HepG2 (cell line): ENCODE measurements at regions not wholly inside any gene's neighbourhood (a gene's known extent, or its start where the extent isn't known, plus 50 kb on each side); places are given as distances from the start of the nearest gene placed in this dataset.

Experiments
- ATAC-seq: fragments of 200-7000 bp; cut with Tn5 transposase; 3 replicates; pipeline ENCODE4 v1.9.1; 2020; ENCODE audit warnings: mild to moderate bottlenecking, moderate library complexity
- BruUV-seq: library from RNA; stranded (reverse); fragments of 400-500 nt; replicated peaks from 2 replicates; lab custom pipeline; 2021; lab: Mats Ljungman, UMichigan
- CTCF ChIA-PET: fragments of 300-600 bp; formaldehyde crosslinking; extraction: SDS; loops from one replicate; lab custom pipeline; 2021; ENCODE audit warnings: low total read pairs, inconsistent platforms, low intra/inter-chr PET ratio; lab: Yijun Ruan, JAX
- POLR2A ChIA-PET: fragments of 350-600 bp; sonication (Branson Sonifier 250); formaldehyde crosslinking; loops from one replicate; lab custom pipeline; 2020; ENCODE audit warnings: antibody characterized with exemption, inconsistent platforms; lab: Yijun Ruan, JAX
- DNase-seq: peaks from one replicate; pipeline ENCODE4 v3.0.0-alpha.2; 2015; ENCODE audit warnings: low spot score
- FAIRE-seq: peaks from 3 replicates; lab custom pipeline; 2011; peaks lifted over from hg19 to GRCh38; lab: Jason Lieb, UNC
- H2AFZ ChIP-seq: one replicate; pipeline ENCODE4 v1.6.1; 2011; ENCODE audit warnings: low read length, inconsistent platforms
- H3K27ac ChIP-seq: fragments of 300-600 bp; 3 replicates; pipeline ENCODE4 v1.8.0; 2011; ENCODE audit warnings: mixed run types, mild to moderate bottlenecking, mixed read lengths, low read length, inconsistent platforms; ENCODE audit not compliant: insufficient read depth; ENCODE audit errors: extremely low read length
- H3K27me3 ChIP-seq, 2 experiments: fragments of 200-600 bp in 1 of 2; 2 replicates in 1 of 2; 3 replicates in 1 of 2; pipeline versions ENCODE4 v1.6.0 to v1.8.0; 2011; ENCODE audit warnings: low read length in 2 of 2, mild to moderate bottlenecking in 2 of 2, moderate library complexity in 2 of 2, inconsistent platforms in 1 of 2; ENCODE audit not compliant: insufficient read depth in 2 of 2, control insufficient read depth in 1 of 2
- H3K36me3 ChIP-seq, 2 experiments: fragments of 200-600 bp in 1 of 2; replicated peaks in 1 of 2; 2 replicates in 1 of 2; 3 replicates in 1 of 2; pipeline versions ENCODE4 v1.5.1 to v1.8.0; 2011; ENCODE audit warnings: low read length in 2 of 2, inconsistent platforms in 1 of 2; ENCODE audit not compliant: insufficient read depth in 2 of 2, control insufficient read depth in 1 of 2
- H3K4me1 ChIP-seq: 2 replicates; pipeline ENCODE4 v1.5.1; 2012; ENCODE audit warnings: low read length, inconsistent platforms; ENCODE audit not compliant: insufficient read depth
- H3K4me2 ChIP-seq: 2 replicates; pipeline ENCODE4 v1.6.0; 2011; ENCODE audit warnings: low read depth, low read length, inconsistent platforms
- H3K4me3 ChIP-seq, 3 experiments: fragments of 200-600 bp in 1 of 3; sonication (generic), shearing (Covaris generic) in 1 of 3; replicated peaks in 1 of 3; 2 replicates each; pipeline ENCODE4 v1.5.1; 2011 to 2016; ENCODE audit warnings: low read length in 3 of 3, inconsistent platforms in 2 of 3, low read depth in 2 of 3, mild to moderate bottlenecking in 2 of 3, control low read depth in 1 of 3, mixed read lengths in 1 of 3; ENCODE audit not compliant: insufficient read depth in 1 of 3
- H3K79me2 ChIP-seq: one replicate; pipeline ENCODE4 v1.6.1; 2011; ENCODE audit warnings: low read length, inconsistent platforms; ENCODE audit not compliant: insufficient read depth
- H3K9ac ChIP-seq: 2 replicates; pipeline ENCODE4 v1.6.0; 2011; ENCODE audit warnings: mild to moderate bottlenecking, low read depth, low read length, inconsistent platforms; ENCODE audit not compliant: insufficient read depth
- H3K9me3 ChIP-seq: 2 replicates; pipeline ENCODE4 v1.5.1; 2012; ENCODE audit warnings: mild to moderate bottlenecking, low read length
- H4K20me1 ChIP-seq: 2 replicates; pipeline ENCODE4 v1.6.0; 2011; ENCODE audit warnings: inconsistent platforms, mild to moderate bottlenecking, low read length, moderate library complexity; ENCODE audit not compliant: insufficient read depth
- ARNT2 ChIP-seq: sonication (generic); formaldehyde crosslinking; IDR thresholded peaks from 2 replicates; pipeline ENCODE4 v1.8.0; 2022; ENCODE audit warnings: mild to moderate bottlenecking, low read depth, missing genetic modification reagents, moderate library complexity
- CTCF ChIP-seq: sonication (generic); formaldehyde crosslinking; IDR thresholded peaks from 2 replicates; pipeline ENCODE4 v1.5.0; 2020; ENCODE audit warnings: mild to moderate bottlenecking, missing genetic modification reagents, moderate library complexity
- SSRP1 ChIP-seq: IDR thresholded peaks from 2 replicates; pipeline ENCODE4 v1.6.1; 2016; ENCODE audit warnings: control low read depth
- STAG1 ChIP-seq: sonication (generic); formaldehyde crosslinking; IDR thresholded peaks from 2 replicates; pipeline ENCODE4 v1.4.0; 2020; ENCODE audit warnings: missing genetic modification reagents
- THAP7 ChIP-seq: sonication (generic); formaldehyde crosslinking; IDR thresholded peaks from 2 replicates; pipeline ENCODE4 v1.8.1; 2023; ENCODE audit warnings: mild to moderate bottlenecking, missing genetic modification reagents
- ZNF205 ChIP-seq: IDR thresholded peaks from 2 replicates; pipeline ENCODE4 v1.6.1; 2018; ENCODE audit warnings: missing biosample characterization, missing genetic modification reagents
- ZNF354B ChIP-seq: sonication (generic); formaldehyde crosslinking; IDR thresholded peaks from 2 replicates; pipeline ENCODE4 v1.8.0; 2022; ENCODE audit warnings: mild to moderate bottlenecking, missing genetic modification reagents
- ZNF441 ChIP-seq: sonication (generic); formaldehyde crosslinking; IDR thresholded peaks from 2 replicates; pipeline ENCODE4 v1.7.0; 2021; ENCODE audit warnings: missing genetic modification reagents, borderline replicate concordance
- ZNF503 ChIP-seq: sonication (generic); formaldehyde crosslinking; IDR thresholded peaks from 2 replicates; pipeline ENCODE4 v1.4.0; 2020; ENCODE audit warnings: missing genetic modification reagents
- WGBS: methylation state at CpG from one replicate; pipeline ENCODE4 v1.1.6; 2017; ENCODE audit warnings: low lambda C conversion rate; 5-methylcytosine and 5-hydroxymethylcytosine counted together
- in situ Hi-C: cut with HindIII; loops from 2 replicates; pipeline ENCODE4 v1.10.0; 2017; ENCODE audit warnings: low pct_unique_long_range_greater_than_20kb; ENCODE audit not compliant: extremely low pct_ligation_motif_present
- intact Hi-C: fragments of 100-400 bp; cut with micrococcal nuclease; formaldehyde crosslinking; loops from one replicate; pipeline ENCODE4 v1.10.0; 2022; ENCODE audit not compliant: unreplicated experiment
- TF ChIP-seq, protein P1 (sequence below): sonication (generic); formaldehyde crosslinking; IDR thresholded peaks from 2 replicates; pipeline ENCODE4; 2020; ENCODE audit warnings: missing genetic modification reagents, mild to moderate bottlenecking, borderline replicate concordance
- TF ChIP-seq, protein P2 (sequence below): sonication (generic); formaldehyde crosslinking; IDR thresholded peaks from 2 replicates; pipeline ENCODE4 v1.5.0; 2020; ENCODE audit warnings: mild to moderate bottlenecking, low read depth, missing genetic modification reagents, borderline replicate concordance

- TF ChIP-seq, protein P1, sequence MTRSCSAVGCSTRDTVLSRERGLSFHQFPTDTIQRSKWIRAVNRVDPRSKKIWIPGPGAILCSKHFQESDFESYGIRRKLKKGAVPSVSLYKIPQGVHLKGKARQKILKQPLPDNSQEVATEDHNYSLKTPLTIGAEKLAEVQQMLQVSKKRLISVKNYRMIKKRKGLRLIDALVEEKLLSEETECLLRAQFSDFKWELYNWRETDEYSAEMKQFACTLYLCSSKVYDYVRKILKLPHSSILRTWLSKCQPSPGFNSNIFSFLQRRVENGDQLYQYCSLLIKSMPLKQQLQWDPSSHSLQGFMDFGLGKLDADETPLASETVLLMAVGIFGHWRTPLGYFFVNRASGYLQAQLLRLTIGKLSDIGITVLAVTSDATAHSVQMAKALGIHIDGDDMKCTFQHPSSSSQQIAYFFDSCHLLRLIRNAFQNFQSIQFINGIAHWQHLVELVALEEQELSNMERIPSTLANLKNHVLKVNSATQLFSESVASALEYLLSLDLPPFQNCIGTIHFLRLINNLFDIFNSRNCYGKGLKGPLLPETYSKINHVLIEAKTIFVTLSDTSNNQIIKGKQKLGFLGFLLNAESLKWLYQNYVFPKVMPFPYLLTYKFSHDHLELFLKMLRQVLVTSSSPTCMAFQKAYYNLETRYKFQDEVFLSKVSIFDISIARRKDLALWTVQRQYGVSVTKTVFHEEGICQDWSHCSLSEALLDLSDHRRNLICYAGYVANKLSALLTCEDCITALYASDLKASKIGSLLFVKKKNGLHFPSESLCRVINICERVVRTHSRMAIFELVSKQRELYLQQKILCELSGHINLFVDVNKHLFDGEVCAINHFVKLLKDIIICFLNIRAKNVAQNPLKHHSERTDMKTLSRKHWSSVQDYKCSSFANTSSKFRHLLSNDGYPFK = no peak
- TF ChIP-seq ZNF441 (CRISPR knock-in tag) (no peak), ZNF503 (CRISPR knock-in tag) (no peak)
Measured at GRCh38 chr18:1658908-1659566, 754.4 kb downstream of the ADCYAP1 start (continued).

DNA sequence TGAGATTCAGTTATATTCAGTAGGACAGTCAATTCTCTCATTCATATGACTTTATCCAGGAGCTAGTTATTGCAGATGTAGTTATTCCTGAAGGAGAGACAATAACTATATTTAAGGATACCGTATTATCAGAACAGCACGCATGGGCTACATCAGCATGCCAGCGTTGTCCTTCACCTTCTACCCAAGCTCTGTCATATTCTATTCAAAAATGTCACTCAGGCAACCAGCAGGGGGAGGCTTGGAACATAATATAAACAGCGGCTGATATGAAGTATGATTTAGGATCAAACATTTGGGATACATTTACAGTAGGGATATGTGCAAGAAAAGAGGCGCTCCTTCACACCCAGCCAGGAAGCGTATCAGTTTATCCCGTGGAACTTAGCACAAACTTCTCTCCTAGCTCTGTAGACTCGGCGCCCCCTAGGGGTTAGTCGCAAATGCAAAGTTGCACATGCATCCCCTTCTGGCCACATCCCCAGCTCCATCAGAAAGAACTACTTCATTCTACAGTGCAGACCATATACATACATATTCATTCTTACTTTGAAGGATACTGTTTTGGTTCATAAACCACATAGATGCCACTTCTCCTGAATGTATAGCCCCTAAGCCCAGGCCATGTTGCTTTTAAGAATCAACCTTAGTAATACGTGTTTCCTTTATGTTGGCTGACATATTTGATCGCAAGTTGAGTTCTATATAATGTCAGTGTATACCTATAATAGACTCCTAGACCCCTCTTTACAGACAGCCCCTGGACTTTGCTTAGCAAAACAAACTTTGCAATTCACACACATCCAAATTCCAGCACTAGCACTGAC lies 759.4 kb downstream of the ADCYAP1 start:
- DNase-seq = peak; percentile 44
- Histone ChIP-seq H3K79me2 (no peaks in the 10 kb centered on the region), H3K4me1 (no peaks in the 10 kb centered on the region), H2AFZ (no peak overlapping the region), H3K4me2 (no peak overlapping the region), H3K27me3 (no peaks in the 10 kb centered on the region), H3K36me3 (no peaks in the 10 kb centered on the region), H3K9ac (no peak overlapping the region), H3K27ac (no peak overlapping the region), H3K9me3 (no peaks in the 10 kb centered on the region), H4K20me1 (no peaks in the 10 kb centered on the region), H3K4me3 (no peak overlapping the region)
- WGBS = 31% methylated on average over 12 of the region's 12 CpGs
- BruUV-seq = no TSS peak
- peak; percentile 56 for FAIRE-seq
- CTCF ChIA-PET = interaction anchor here (0.8 kb wide), 2 partner anchors 79 to 799 kb away, joined by 5 read pairs; no protein-coding TSS in a partner anchor
- POLR2A ChIA-PET = no interaction called here
- in situ Hi-C loops = loop anchor here (25.0 kb wide), 1 partner anchor 802 kb away; no protein-coding TSS in a partner anchor
- ATAC-seq = peak; percentile 92
- intact Hi-C loops = loop anchor here (1.0 kb wide), 1 partner anchor 78 kb away; no protein-coding TSS in a partner anchor
- no peak for TF ChIP-seq SSRP1
- no peak for TF ChIP-seq ZNF354B (CRISPR knock-in tag)
- peak; percentile 61 for TF ChIP-seq STAG1
- TF ChIP-seq ZNF205 = no peak
- peak; percentile 69 for TF ChIP-seq CTCF (CRISPR knock-in tag)
- no peak for TF ChIP-seq THAP7
- TF ChIP-seq ARNT2 = no peak
- TF ChIP-seq, protein P2, sequence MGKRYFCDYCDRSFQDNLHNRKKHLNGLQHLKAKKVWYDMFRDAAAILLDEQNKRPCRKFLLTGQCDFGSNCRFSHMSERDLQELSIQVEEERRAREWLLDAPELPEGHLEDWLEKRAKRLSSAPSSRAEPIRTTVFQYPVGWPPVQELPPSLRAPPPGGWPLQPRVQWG = no peak
